Body of pancreas (tissue), 4 donors: ENCODE measurements at regions not wholly inside any gene's neighbourhood (a gene's known extent, or its start where the extent isn't known, plus 50 kb on each side); places are given as distances from the start of the nearest gene placed in this dataset.

ENCODE experiments used
- ATAC-seq: fragments of 150-250 bp; one replicate; pipeline ENCODE4 v1.9.1; 2016
- DNase-seq, 4 donors: peaks; one replicate each; pipeline ENCODE4 v3.0.0-alpha.2; 2019
- H3K27ac ChIP-seq, 4 donors: fragments of 200-600 bp; sonication (generic); 1 replicate in 3 of 4; 2 replicates in 1 of 4; pipeline versions ENCODE4 v1.5.1 to v1.6.1; 2016 to 2019; ENCODE audit warnings: mild to moderate bottlenecking in 1 of 4, mixed read lengths in 1 of 4, moderate library complexity in 1 of 4
- H3K27me3 ChIP-seq, 2 donors: fragments of 200-600 bp; sonication (generic); one replicate each; pipeline ENCODE4 v1.6.0; 2016; ENCODE audit warnings: mild to moderate bottlenecking in 1 of 2
- H3K36me3 ChIP-seq, 2 donors: fragments of 200-600 bp; sonication (generic); replicated peaks in 1 of 2; 2 replicates each; pipeline ENCODE4 v1.5.1; 2016; ENCODE audit warnings: low read depth in 2 of 2; ENCODE audit not compliant: insufficient read depth in 1 of 2
- H3K4me1 ChIP-seq: fragments of 200-600 bp; sonication (generic); one replicate; pipeline ENCODE4 v1.6.0; 2016
- H3K4me3 ChIP-seq, 2 donors: fragments of 200-600 bp; sonication (generic); 1 replicate in 1 of 2; 2 replicates in 1 of 2; pipeline ENCODE4 v1.5.1; 2016 to 2019
- H3K9me3 ChIP-seq, 3 donors: fragments of 200-600 bp; sonication (generic); 1 replicate in 2 of 3; 2 replicates in 1 of 3; pipeline ENCODE4 v1.5.1; 2016
- POLR2A ChIP-seq, 3 donors: fragments of 450-650 bp; IDR thresholded peaks; one replicate each; pipeline ENCODE4 v1.6.1; 2016; ENCODE audit warnings: antibody characterized with exemption in 3 of 3, mild to moderate bottlenecking in 2 of 3
- WGBS, 2 donors: methylation state at CpG; one replicate each; pipeline ENCODE4 v1.1.5; 2017; 5-methylcytosine and 5-hydroxymethylcytosine counted together
- intact Hi-C: fragments of 100-400 bp; cut with DNase I; formaldehyde crosslinking; loops from one replicate; pipeline ENCODE4 v1.15.1; 2023
- TF ChIP-seq, protein P1 (sequence below), 7 experiments: fragments of 450-650 bp in 4 of 7; fragments of 200-600 bp in 3 of 7; sonication (generic) in 3 of 7; IDR thresholded peaks; one replicate each; pipeline ENCODE4 v1.5.1; 2016 to 2019; ENCODE audit warnings: antibody characterized with exemption in 7 of 7

DNA sequence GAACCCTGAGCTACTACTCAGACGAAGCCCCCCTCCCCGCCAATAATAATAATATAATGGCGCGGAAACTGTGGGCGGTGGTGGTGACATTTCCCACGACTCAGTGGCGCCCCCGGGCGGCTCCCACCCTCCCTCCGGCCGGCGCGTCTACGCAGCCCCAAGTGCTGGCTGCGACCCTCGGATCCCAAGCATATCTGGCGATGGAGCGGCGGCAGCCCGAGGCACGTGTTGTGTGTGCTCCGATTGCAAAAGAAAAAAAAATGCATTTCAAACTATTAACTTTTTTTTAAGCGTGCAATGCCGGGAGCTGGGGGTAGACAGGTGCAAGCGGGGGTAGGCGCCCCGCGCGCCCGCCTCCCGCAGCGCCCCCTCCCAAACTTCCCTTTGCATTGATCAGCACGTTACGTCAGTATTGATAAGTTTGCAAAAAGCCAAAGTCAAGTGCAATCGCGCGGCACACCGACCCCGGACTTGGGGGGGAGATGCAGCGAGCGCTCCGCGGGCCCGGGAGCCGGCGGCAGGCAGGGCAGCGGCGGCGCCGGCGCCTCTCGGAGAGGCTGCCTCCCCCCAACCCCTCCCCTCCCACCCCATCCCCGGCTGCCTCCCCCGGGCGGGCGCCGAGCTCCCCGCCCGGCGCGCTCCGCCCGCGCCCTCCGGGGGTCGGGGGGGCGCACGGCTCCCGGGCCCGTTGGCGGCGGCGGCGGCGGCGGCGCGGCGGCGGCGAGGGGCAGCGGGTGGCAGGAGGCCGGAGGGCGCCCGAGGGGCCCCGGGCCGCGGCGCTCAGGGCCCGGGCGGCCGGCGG, 113.1 kb upstream of the MYL2 start:
- Histone ChIP-seq H3K9me3 (no peaks in the 10 kb centered on the region), H3K4me1 (peaks cover 37% of the 10 kb centered on the region), H3K27ac (no peak overlapping the region), H3K4me3 (no peak overlapping the region), H3K27me3 (peaks cover 0 to 25% of the 10 kb centered on the region in 2 donors), H3K36me3 (no peaks in the 10 kb centered on the region)
- intact Hi-C loops = no loop called here
- TF ChIP-seq, protein P1, sequence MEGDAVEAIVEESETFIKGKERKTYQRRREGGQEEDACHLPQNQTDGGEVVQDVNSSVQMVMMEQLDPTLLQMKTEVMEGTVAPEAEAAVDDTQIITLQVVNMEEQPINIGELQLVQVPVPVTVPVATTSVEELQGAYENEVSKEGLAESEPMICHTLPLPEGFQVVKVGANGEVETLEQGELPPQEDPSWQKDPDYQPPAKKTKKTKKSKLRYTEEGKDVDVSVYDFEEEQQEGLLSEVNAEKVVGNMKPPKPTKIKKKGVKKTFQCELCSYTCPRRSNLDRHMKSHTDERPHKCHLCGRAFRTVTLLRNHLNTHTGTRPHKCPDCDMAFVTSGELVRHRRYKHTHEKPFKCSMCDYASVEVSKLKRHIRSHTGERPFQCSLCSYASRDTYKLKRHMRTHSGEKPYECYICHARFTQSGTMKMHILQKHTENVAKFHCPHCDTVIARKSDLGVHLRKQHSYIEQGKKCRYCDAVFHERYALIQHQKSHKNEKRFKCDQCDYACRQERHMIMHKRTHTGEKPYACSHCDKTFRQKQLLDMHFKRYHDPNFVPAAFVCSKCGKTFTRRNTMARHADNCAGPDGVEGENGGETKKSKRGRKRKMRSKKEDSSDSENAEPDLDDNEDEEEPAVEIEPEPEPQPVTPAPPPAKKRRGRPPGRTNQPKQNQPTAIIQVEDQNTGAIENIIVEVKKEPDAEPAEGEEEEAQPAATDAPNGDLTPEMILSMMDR (IDR thresholded peaks at IDR 0.05) = no peak
- TF ChIP-seq POLR2A (IDR thresholded peaks at IDR 0.05) = no peak
- WGBS, 2 donors = 1 to 2% methylated on average over 25 to 70 of the region's 93 CpGs
- no peak for ATAC-seq
- no peak for DNase-seq

DNA sequence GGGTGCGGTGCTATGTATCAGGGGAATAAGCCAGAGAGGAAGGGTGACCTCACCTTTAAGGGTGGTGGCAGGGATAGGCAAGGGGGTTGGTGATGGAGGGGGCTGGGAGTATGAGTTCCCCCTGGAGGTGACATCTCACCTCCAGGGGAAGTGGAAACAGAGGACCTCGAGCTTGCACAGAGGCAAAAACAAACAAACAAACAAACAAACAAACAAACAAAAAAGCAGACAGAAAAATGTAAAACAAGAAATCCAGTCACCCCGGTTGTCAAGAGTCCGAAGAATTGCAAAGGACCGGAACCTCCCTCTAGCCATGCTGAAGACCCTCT, 112.2 kb upstream of the MYL2 start:
- TF ChIP-seq POLR2A (IDR thresholded peaks at IDR 0.05) = no peak
- TF ChIP-seq, protein P1 (IDR thresholded peaks at IDR 0.05) = no peak
- peaks cover 0 to 25% of the 10 kb centered on the region in 2 donors for H3K27me3 ChIP-seq
- H3K27ac ChIP-seq = no peak overlapping the region
- no peak overlapping the region for H3K4me3 ChIP-seq
- WGBS, 2 donors = 49 to 55% methylated on average over 5 of the region's 5 CpGs
- intact Hi-C loops = no loop called here
- DNase-seq = no peak
- H3K9me3 ChIP-seq = no peaks in the 10 kb centered on the region
- peaks cover 37% of the 10 kb centered on the region for H3K4me1 ChIP-seq
- H3K36me3 ChIP-seq = no peaks in the 10 kb centered on the region
- no peak for ATAC-seq

DNA sequence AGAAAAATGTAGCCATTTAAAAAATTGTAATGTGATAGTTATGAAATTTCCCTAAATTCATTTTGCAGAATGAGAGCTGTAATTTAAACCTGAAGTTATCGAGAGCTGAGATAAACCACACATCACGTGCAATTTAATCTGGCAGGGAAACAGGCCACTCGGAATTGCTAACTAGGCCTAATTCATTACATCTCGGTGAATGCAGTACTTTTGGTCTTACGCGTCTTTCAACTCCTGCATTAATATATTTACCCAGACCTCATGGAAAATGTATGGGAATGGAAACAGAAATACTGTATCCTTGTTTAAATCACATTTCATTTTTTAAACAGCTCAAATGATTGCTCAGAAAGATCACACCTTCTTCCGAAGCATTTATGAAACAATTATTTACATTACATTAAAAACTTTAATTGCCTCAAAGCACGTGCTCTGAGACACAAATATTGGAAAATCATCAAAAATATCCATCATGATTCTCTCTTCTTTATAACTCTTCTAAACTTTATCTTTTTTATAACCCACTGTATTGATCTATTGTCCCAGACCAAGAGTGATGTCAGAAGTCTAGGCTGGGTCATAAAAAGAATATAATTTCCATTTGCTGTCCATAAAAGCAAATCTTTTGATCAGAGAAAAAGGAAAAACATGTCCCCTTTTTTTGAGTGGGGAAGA, 111.7 kb upstream of the MYL2 start:
- H3K9me3 ChIP-seq = no peaks in the 10 kb centered on the region
- TF ChIP-seq, protein P1 (IDR thresholded peaks at IDR 0.05) = no peak
- TF ChIP-seq POLR2A (IDR thresholded peaks at IDR 0.05) = no peak
- no peak overlapping the region for H3K27ac ChIP-seq
- H3K4me3 ChIP-seq = no peak overlapping the region
- peaks cover 34% of the 10 kb centered on the region for H3K4me1 ChIP-seq
- WGBS, 2 donors = 75 to 81% methylated on average over 8 of the region's 8 CpGs
- intact Hi-C loops = no loop called here
- ATAC-seq (no peak), DNase-seq (no peak)
- no peaks in the 10 kb centered on the region for H3K36me3 ChIP-seq
- peaks cover 0 to 25% of the 10 kb centered on the region in 2 donors for H3K27me3 ChIP-seq

DNA sequence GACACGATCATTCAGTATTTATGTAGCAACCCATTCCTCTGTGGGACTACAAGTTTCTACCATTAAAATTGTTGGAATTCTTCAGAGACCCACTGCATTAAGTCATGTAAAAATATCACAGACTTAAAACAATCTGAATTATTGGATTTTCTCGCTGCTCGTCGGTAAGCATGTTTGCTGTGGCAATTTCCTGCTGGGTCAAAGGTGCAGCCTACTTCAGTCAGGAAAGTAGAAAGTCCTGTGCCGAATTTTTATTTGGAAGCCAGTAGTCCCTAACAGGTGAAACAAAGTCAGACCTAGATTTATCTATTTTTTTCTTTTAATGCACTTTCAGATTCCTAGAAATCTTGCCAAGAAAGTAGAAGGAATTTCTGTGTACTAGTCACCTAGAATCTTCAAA, 110.4 kb upstream of the MYL2 start:
- ATAC-seq (no peak), DNase-seq (no peak)
- Histone ChIP-seq H3K4me3 (no peak overlapping the region), H3K4me1 (peaks cover 22% of the 10 kb centered on the region), H3K36me3 (no peaks in the 10 kb centered on the region), H3K27ac (no peak overlapping the region), H3K27me3 (peaks cover 0 to 18% of the 10 kb centered on the region in 2 donors), H3K9me3 (no peaks in the 10 kb centered on the region)
- TF ChIP-seq, protein P1 (IDR thresholded peaks at IDR 0.05) = no peak
- no peak for TF ChIP-seq POLR2A (IDR thresholded peaks at IDR 0.05)
- intact Hi-C loops = no loop called here
- 49 to 57% methylated on average over 5 of the region's 5 CpGs for WGBS, 2 donors
